PC-3 (cell line): ENCODE measurements at regions not wholly inside any gene's neighbourhood (a gene's known extent, or its start where the extent isn't known, plus 50 kb on each side); places are given as distances from the start of the nearest gene placed in this dataset.

ENCODE experiments used
- ATAC-seq: fragments of 200-7000 bp; cut with Tn5 transposase; 2 replicates; pipeline ENCODE4 v1.9.1; 2020; ENCODE audit warnings: mild to moderate bottlenecking, moderate library complexity
- BruUV-seq: library from RNA; stranded (reverse); fragments of 400-500 nt; replicated peaks from 2 replicates; lab custom pipeline; 2021; lab: Mats Ljungman, UMichigan
- CTCF ChIA-PET: fragments of 300-600 bp; sonication (Branson Sonifier 250); formaldehyde crosslinking; loops from one replicate; lab custom pipeline; 2022; ENCODE audit warnings: antibody characterized with exemption; lab: Charles Lee
- POLR2A ChIA-PET: fragments of 300-600 bp; sonication (Branson Sonifier 250); formaldehyde crosslinking; loops from one replicate; lab custom pipeline; 2022; ENCODE audit warnings: antibody characterized with exemption; ENCODE audit not compliant: unreplicated experiment; lab: Charles Lee
- DNase-seq: peaks from one replicate; pipeline ENCODE4 v3.0.0-alpha.2; 2015
- H2AFZ ChIP-seq: fragments of 300-600 bp; sonication (generic); 2 replicates; pipeline ENCODE4 v1.6.0; 2016; ENCODE audit warnings: antibody characterized with exemption, low read length
- H3F3A ChIP-seq: fragments of 300-600 bp; sonication (generic); one replicate; pipeline ENCODE4 v1.6.0; 2017; ENCODE audit warnings: antibody characterized with exemption, low read length, control low read depth, mild to moderate bottlenecking; ENCODE audit not compliant: unreplicated experiment
- H3K27ac ChIP-seq: fragments of 300-600 bp; sonication (generic); 2 replicates; pipeline ENCODE4 v1.5.1; 2016; ENCODE audit warnings: mild to moderate bottlenecking, low read length
- H3K27me3 ChIP-seq: fragments of 300-600 bp; sonication (generic); 2 replicates; pipeline ENCODE4 v1.6.1; 2016; ENCODE audit warnings: low read length, mixed read lengths
- H3K36me3 ChIP-seq: fragments of 300-600 bp; sonication (generic); 2 replicates; pipeline ENCODE4 v1.6.1; 2016; ENCODE audit warnings: low read depth, mixed run types, low read length, mixed read lengths
- H3K4me1 ChIP-seq: fragments of 300-600 bp; sonication (generic); 2 replicates; pipeline ENCODE4 v1.5.1; 2016; ENCODE audit warnings: low read length; ENCODE audit not compliant: insufficient read depth
- H3K4me2 ChIP-seq: fragments of 300-600 bp; sonication (generic); 2 replicates; pipeline ENCODE4 v1.6.0; 2016; ENCODE audit warnings: low read length
- H3K4me3 ChIP-seq: fragments of 300-600 bp; sonication (generic); 2 replicates; pipeline ENCODE4 v1.5.1; 2016; ENCODE audit warnings: mild to moderate bottlenecking, low read length, mixed read lengths
- H3K79me2 ChIP-seq: fragments of 300-600 bp; sonication (generic); 2 replicates; pipeline ENCODE4 v1.6.1; 2017; ENCODE audit warnings: low read length, mixed read lengths
- H3K9ac ChIP-seq: fragments of 300-600 bp; sonication (generic); 2 replicates; pipeline ENCODE4 v1.6.0; 2016; ENCODE audit warnings: mild to moderate bottlenecking, low read length
- H3K9me2 ChIP-seq: fragments of 300-600 bp; sonication (generic); replicated peaks from 2 replicates; pipeline ENCODE4 v1.6.1; 2016; ENCODE audit warnings: mixed run types, low read length, mixed read lengths
- H3K9me3 ChIP-seq: fragments of 300-600 bp; sonication (generic); 2 replicates; pipeline ENCODE4 v1.6.1; 2016; ENCODE audit warnings: low read length, mixed read lengths
- H4K20me1 ChIP-seq: fragments of 300-600 bp; sonication (generic); 2 replicates; pipeline ENCODE4 v1.6.1; 2016; ENCODE audit warnings: low read length, mixed read lengths
- CTCF ChIP-seq: fragments of 300-600 bp; sonication (generic); conservative IDR thresholded peaks from 2 replicates; pipeline ENCODE4 v1.5.1; 2017; ENCODE audit warnings: antibody characterized with exemption, low read depth, mild to moderate bottlenecking, low read length
- EZH2 ChIP-seq: fragments of 300-600 bp; sonication (generic); IDR thresholded peaks from one replicate; pipeline ENCODE4 v1.6.1; 2017; ENCODE audit warnings: antibody characterized with exemption, mild to moderate bottlenecking, low read length; ENCODE audit not compliant: unreplicated experiment
- EZH2phosphoT487 ChIP-seq: fragments of 300-600 bp; sonication (generic); IDR thresholded peaks from 2 replicates; pipeline ENCODE4 v1.6.1; 2018; ENCODE audit warnings: mild to moderate bottlenecking, antibody characterized with exemption, low read length, borderline replicate concordance
- intact Hi-C: fragments of 100-400 bp; cut with micrococcal nuclease; formaldehyde crosslinking; loops from 2 replicates; pipeline ENCODE4 v1.9.0; 2023

GRCh38 chr5:130529511-130530485, 625.5 kb downstream of the CHSY3 start:
- Histone ChIP-seq H3K4me3 (no peak overlapping the region), H3F3A (no peaks in the 10 kb centered on the region), H2AFZ (no peak overlapping the region), H4K20me1 (no peaks in the 10 kb centered on the region), H3K79me2 (no peaks in the 10 kb centered on the region), H3K27ac (no peak overlapping the region), H3K4me2 (no peak overlapping the region), H3K4me1 (peaks cover 27% of the 10 kb centered on the region), H3K27me3 (no peaks in the 10 kb centered on the region), H3K9me3 (no peaks in the 10 kb centered on the region), H3K9ac (no peak overlapping the region), H3K36me3 (no peaks in the 10 kb centered on the region), H3K9me2 (no peaks in the 10 kb centered on the region)
- ATAC-seq (no peak), DNase-seq (no peak)
- TF ChIP-seq CTCF (no peak), EZH2phosphoT487 (no peak), EZH2 (no peak)
- BruUV-seq, result no TSS peak
- intact Hi-C loops, result no loop called here
- CTCF ChIA-PET, result no interaction called here
- POLR2A ChIA-PET, result no interaction called here

GRCh38 chr5:130529111-130529510, 624.8 kb downstream of the CHSY3 start:
- DNase-seq, result no peak
- Histone ChIP-seq H3K27me3 (no peaks in the 10 kb centered on the region), H3K27ac (no peak overlapping the region), H3K9me3 (no peaks in the 10 kb centered on the region), H3K9ac (no peak overlapping the region), H3K79me2 (no peaks in the 10 kb centered on the region), H3F3A (no peaks in the 10 kb centered on the region), H3K36me3 (no peaks in the 10 kb centered on the region), H2AFZ (no peak overlapping the region), H3K9me2 (no peaks in the 10 kb centered on the region), H4K20me1 (no peaks in the 10 kb centered on the region), H3K4me2 (no peak overlapping the region), H3K4me1 (peaks cover 27% of the 10 kb centered on the region), H3K4me3 (no peak overlapping the region)
- intact Hi-C loops, result no loop called here
- CTCF ChIA-PET, result no interaction called here
- POLR2A ChIA-PET, result no interaction called here
- BruUV-seq, result no TSS peak
- no peak for ATAC-seq
- TF ChIP-seq EZH2 (no peak), EZH2phosphoT487 (no peak)

GRCh38 chr5:130528474-130528873, 624.2 kb downstream of the CHSY3 start:
- DNase-seq, result peak; percentile 71

More at GRCh38 chr5:130528474-130528873, 624.2 kb downstream of the CHSY3 start:
- H3K79me2 ChIP-seq, result no peaks in the 10 kb centered on the region
- CTCF ChIA-PET, result no interaction called here
- POLR2A ChIA-PET, result no interaction called here
- H3F3A ChIP-seq, result no peaks in the 10 kb centered on the region
- no peaks in the 10 kb centered on the region for H3K9me3 ChIP-seq
- H3K27ac ChIP-seq, result peak overlapping the region; percentile 17
- no peak overlapping the region; the same call in 1 of the 2 replicates for H3K4me2 ChIP-seq
- BruUV-seq, result no TSS peak
- ATAC-seq, result peak; percentile 90
- intact Hi-C loops, result no loop called here
- H3K9me2 ChIP-seq, result no peaks in the 10 kb centered on the region
- peaks cover 27% of the 10 kb centered on the region for H3K4me1 ChIP-seq
- no peaks in the 10 kb centered on the region for H3K27me3 ChIP-seq
- no peak overlapping the region for H3K4me3 ChIP-seq
- H3K9ac ChIP-seq, result no peak overlapping the region
- H4K20me1 ChIP-seq, result no peaks in the 10 kb centered on the region
- peak overlapping the region; percentile 7; the same call in 1 of the 2 replicates for H2AFZ ChIP-seq
- no peaks in the 10 kb centered on the region for H3K36me3 ChIP-seq
- TF ChIP-seq EZH2, result no peak
- no peak for TF ChIP-seq CTCF
- no peak for TF ChIP-seq EZH2phosphoT487
